ENCODE measurements at regions not wholly inside any gene's neighbourhood (a gene's known extent, or its start where the extent isn't known, plus 50 kb on each side); places are given as distances from the start of the nearest gene placed in this dataset.

- TF ChIP-seq CTCF (conservative IDR thresholded peaks at IDR 0.05; ENCODE audit: control insufficient read depth, insufficient read depth, low read depth, low read length): no peak
- H3K4me3 ChIP-seq (ENCODE audit: control insufficient read depth, low read depth, low read length): no peak overlapping the region
- no peak for DNase-seq (ENCODE audit: low read depth)
These were observed 52.3 kb upstream of the DISP3 start for GRCh38 chr1:11426617-11427016.

- H3K4me3 ChIP-seq (ENCODE audit: control insufficient read depth, low read depth, low read length): no peak overlapping the region
- DNase-seq (ENCODE audit: low read depth): no peak
- TF ChIP-seq CTCF (conservative IDR thresholded peaks at IDR 0.05; ENCODE audit: control insufficient read depth, insufficient read depth, low read depth, low read length): no peak
These were observed 50.2 kb upstream of the DISP3 start for GRCh38 chr1:11428789-11429188.
